GM19452 (cell line): ENCODE measurements at regions not wholly inside any gene's neighbourhood (a gene's known extent, or its start where the extent isn't known, plus 50 kb on each side); places are given as distances from the start of the nearest gene placed in this dataset.

Source experiments
- ATAC-seq: cut with Tn5 transposase; IDR thresholded peaks from one replicate; pipeline ENCODE4 v1.9.1; 2021; ENCODE audit not compliant: unreplicated experiment

- no peak for ATAC-seq
Observed at GRCh38 chr4:112982680-112983079, 66.8 kb upstream of the ANK2 start.

- ATAC-seq, result no peak
Observed at GRCh38 chr4:112994732-112995464, 54.6 kb upstream of the ANK2 start.
